HG03108 (cell line): ENCODE measurements at regions not wholly inside any gene's neighbourhood (a gene's known extent, or its start where the extent isn't known, plus 50 kb on each side); places are given as distances from the start of the nearest gene placed in this dataset.

Experiments used
- ATAC-seq: cut with Tn5 transposase; IDR thresholded peaks from one replicate; pipeline ENCODE4 v1.9.1; 2021; ENCODE audit warnings: moderate library complexity; ENCODE audit not compliant: unreplicated experiment

DNA sequence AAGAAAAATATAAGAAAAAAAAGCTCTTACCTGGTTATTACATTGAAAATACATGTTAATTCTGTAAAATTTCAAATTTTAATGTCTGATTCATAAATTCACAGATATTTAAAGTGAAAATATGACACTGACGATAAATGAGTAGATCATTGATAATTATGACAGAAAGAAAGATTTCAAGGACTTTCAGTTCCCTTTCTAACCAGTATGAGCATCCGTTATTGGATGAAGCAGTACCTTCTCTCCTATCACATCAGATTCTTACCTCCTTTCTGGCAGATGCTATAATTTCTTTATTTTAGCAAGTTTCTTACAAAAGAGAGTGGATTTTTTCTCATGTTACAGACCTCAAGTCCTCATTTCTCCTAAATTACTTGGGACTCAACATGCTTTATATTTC lies 847.3 kb downstream of the JRKL start:
- no peak for ATAC-seq

DNA sequence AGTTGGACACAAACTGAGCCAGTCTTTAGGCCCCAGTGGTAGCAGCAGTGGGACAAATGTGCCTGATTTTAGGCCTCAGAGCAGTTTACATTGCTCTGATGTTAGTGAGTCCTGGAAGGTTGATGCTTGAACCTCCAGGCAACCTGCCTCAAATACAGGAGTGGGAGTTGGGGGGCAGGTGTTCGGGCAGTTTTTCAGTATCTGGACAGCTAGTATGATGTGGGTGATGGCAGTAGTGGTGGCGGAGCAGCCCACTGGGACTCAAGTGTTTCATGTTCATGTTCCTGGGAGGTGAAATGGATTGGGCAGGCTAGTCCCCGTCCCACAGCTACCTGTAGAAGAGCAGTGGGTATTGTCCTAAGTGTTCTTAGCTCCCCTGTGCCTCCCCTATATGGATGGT lies 857.8 kb downstream of the JRKL start:
- ATAC-seq: no peak

DNA sequence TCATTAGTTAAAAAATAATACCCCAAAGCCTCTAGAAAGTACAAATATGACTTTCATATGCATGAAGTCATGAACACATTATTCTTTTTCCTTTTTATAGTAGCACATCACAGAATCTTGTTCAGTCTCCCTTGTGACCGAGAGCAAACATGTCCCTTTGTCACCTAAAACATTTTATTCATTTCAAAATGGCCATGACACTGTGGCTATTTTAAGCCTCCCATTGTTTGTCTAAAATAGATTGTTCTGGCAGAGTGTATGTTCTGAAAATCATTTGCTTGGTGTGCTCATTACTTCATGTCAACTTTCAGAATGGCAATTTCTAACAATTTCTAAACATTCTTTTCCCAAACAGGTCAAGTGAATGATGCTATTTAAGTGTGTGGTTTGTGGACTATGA lies 865.0 kb downstream of the JRKL start:
- no peak for ATAC-seq

GRCh38 chr11:97259434-97259833 lies 869.6 kb downstream of the JRKL start:
- ATAC-seq: no peak

DNA sequence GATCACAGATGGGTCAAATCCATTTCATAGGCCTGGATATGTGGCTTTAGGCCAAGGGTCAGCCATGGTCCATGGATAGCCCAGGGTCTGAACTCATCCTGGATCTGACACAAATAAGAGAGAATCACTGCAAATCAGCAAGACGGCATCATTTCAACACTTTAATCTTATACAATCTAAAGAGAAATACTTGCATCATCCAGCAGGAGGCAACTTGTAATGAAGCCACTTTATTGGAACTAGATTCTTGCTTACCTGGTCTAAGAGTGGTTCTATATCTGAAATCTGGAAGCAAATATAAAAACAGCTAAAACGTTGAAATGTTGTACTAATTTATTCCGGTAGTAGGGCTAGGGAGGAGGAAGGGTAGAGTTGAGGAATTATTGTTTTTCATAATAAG lies 870.1 kb downstream of the JRKL start:
- ATAC-seq: no peak

DNA sequence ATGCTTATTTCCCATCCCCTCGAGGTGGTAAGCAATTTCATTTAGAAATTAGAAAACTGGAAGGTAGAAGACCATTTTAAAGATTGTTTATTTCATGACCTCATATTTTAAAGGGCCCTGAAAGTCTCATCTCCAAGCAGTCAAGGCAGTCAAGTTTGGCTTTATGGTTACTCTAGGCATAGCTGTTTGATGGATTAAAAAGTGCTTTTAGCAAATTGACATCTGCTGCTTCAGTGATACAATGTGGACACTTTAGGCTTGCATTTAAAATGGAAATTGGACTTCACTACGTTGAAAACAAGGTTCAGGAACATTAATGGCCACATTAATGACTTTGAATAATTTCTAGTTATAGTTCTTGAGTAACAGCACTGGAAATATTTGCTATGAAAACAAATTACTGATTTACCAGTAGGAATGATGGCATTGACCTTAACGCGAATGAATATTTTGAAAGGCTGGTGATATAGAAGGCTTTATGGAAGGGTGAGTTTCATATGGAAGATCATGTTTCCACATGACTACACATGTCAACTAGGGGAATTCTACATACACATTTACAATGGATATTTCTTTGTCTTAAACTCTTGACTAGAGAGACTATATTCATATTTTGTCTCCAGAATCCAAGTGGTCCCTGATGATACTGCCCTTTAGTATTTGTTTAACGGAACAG lies 873.5 kb downstream of the JRKL start:
- ATAC-seq: no peak

DNA sequence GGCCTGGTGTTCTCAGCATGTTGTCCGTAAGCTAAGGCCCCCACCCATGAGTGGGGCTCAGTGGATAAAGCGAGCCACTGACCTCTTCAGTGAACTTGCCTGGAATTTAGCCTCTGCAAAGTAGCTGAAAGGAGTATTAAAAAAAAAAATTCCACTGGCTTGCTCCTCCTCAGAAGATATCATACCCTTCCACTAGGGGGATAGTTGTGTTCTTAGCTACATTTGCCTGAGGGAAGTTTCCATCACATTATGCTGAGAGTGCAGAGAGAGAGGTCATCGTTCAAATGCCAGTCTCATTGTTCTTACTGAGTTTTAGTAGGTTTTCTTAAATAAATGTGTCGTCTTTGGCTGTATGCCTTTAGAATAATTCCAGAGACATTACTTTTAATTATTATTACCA lies 879.7 kb downstream of the JRKL start:
- ATAC-seq: no peak

- no peak for ATAC-seq
Measured at GRCh38 chr11:97279341-97279740, 889.5 kb downstream of the JRKL start.

- ATAC-seq: no peak
Measured at GRCh38 chr11:97280347-97280746, 890.5 kb downstream of the JRKL start.

GRCh38 chr11:97289823-97290222 lies 900.0 kb downstream of the JRKL start:
- ATAC-seq: no peak

DNA sequence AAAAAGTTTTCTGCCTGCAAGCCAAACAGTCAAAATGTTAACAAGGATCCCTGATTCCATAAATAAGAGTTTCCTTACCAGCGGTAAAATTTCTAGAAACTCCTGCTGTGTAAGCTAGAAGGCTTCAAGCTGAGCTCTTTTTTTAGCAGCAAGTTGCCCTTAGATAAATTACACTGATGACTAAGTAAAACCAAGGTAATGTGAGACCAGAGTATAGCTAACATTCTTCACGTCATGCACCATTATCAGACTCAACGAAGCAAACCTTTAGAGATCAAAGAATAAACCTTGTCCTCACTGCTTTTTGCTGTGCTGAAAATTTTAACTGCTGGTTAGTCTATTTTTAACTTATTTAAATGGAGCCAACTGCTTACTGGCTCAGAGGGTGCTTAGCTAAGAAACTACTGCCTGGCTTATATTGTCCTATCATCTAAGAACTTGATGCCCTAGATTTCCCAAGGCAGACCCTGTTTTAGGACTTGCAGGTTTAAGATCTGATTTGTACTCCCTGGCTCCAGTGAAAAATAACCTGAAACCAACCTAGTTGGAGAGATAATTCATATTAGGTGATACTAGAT lies 900.7 kb downstream of the JRKL start:
- no peak for ATAC-seq

DNA sequence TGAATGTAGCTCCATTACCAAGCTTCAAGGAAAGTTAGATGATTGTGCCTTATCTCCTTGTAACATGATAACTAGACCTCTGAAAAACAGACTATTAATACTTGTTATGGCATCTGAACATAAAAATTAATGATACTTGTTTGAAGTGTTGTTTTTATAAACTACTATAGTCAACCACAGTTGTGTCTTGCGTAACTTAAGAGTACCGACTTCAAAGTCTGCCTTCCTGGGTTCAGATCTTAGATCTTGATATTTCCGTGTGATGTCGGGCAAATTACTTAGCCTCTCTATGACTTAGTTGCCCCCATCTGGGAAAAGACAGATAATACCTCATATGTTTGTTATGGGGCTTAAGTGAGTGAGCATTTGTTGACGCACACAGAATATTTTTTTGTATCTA lies 906.5 kb downstream of the JRKL start:
- ATAC-seq: no peak

- no peak for ATAC-seq
Measured at GRCh38 chr11:97309291-97309690, 919.5 kb downstream of the JRKL start.

- ATAC-seq: no peak
Measured at GRCh38 chr11:97325693-97326092, 935.9 kb downstream of the JRKL start.

GRCh38 chr11:97332271-97332670 lies 942.5 kb downstream of the JRKL start:
- no peak for ATAC-seq

GRCh38 chr11:97336064-97336463 lies 946.3 kb downstream of the JRKL start:
- ATAC-seq: no peak

- ATAC-seq: no peak
Measured at GRCh38 chr11:97345032-97345431, 955.2 kb downstream of the JRKL start.

GRCh38 chr11:97349201-97349600 lies 959.4 kb downstream of the JRKL start:
- no peak for ATAC-seq

DNA sequence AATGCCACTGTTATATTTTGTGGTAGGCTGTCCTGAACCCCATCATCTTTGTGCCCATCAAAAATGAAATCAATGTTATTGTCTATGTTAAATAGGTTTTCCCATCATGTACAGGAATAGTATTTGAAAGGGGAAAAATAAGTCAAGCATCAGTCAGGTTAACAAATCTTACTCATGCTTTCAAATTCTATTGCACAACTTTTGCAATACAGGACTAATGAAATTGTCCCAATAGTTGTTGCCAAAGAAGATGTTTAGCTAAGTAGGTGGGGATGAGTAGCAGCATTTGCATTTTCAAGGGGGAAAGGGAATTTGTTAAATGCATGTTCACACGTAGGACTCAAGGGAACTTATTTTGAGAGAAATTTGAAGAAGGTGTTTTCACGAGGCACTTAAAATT lies 962.1 kb downstream of the JRKL start:
- ATAC-seq: no peak

DNA sequence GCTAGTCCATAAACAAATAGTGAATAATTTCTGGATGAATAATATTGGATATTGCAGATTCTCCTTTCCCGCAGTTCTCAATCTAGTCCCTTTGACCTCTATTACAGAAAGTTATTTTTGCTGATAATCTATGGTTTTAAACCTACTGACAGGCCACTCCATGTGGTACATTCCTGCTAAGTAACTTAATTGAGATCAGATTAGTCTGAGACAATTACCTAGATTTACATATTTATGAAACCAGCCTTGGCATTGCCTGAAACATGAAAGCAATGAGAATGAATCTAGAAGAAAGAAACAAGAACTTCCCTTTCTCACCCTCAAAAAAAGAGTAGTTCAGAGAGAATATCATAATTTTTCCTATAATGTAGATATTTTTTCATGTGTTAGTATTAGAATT lies 964.2 kb downstream of the JRKL start:
- ATAC-seq: no peak

- no peak for ATAC-seq
Measured at GRCh38 chr11:97354576-97354975, 964.8 kb downstream of the JRKL start.

- ATAC-seq: no peak
Measured at GRCh38 chr11:97355230-97355629, 965.4 kb downstream of the JRKL start.

DNA sequence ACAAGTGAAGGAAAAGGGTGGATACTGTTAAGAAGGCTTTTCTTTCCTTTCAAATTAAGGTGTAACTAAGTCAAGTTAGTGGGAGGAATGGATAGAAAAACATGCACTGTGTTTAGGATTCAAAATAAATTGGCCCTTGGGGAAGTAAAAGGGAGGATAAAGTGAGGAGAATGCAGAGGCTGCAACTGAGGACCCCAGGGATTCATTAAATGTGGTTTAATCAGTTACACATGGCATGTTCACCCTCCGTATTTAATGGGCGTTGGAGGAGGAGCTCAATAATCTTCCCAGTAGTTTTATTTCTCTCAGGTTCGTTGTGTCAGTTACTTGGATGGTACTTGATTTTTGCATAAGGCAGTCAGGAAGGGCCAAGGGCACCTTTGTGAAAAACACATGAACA lies 966.3 kb downstream of the JRKL start:
- ATAC-seq: no peak
